ENCODE measurements at regions not wholly inside any gene's neighbourhood (a gene's known extent, or its start where the extent isn't known, plus 50 kb on each side); places are given as distances from the start of the nearest gene placed in this dataset.

DNA sequence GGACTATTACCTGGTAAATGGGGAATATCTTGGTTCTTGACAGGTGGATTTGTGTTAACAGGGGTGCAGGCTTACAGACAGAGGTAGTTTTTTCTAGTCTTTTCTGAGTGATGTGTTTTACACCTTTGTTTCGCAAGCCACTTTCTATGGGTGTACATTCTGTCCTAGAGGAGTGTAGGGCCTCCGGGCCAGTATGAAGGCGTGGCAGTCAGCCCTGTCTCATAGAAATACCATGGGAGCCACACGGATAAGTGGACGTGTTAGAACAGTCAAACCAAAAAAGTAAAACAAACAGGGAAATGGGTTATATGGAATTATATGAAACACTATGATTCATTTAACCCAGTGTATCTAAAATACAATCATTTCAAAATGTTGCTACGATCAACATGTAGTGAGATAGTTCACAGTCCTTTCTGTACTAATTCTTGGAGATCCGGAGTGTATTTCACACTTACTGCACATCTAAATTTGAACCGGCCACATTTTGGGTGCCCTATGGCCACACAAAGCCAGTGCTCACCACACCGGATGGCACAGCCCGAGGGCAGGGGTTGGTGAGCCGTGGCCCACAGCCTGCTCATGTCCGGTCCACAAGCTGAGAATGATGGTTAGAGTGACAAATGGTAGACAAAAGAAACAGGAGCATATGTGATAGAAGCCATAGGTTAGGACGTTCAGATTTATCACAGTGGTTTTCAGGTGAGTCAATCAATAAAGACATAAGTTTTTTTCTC, 80.1 kb upstream of the IRX4 start:
- peaks cover 3% of the 10 kb centered on the region for H3K27me3 ChIP-seq
- WGBS = 88% methylated on average over 13 of the region's 13 CpGs
- peak overlapping the region; percentile 36 for H3K27ac ChIP-seq
- DNase-seq (ENCODE audit: low spot score in 2 of 2) = no peak
- no peak overlapping the region for H3K4me3 ChIP-seq
- H3K9me3 ChIP-seq = no peaks in the 10 kb centered on the region
- TF ChIP-seq, protein P1, sequence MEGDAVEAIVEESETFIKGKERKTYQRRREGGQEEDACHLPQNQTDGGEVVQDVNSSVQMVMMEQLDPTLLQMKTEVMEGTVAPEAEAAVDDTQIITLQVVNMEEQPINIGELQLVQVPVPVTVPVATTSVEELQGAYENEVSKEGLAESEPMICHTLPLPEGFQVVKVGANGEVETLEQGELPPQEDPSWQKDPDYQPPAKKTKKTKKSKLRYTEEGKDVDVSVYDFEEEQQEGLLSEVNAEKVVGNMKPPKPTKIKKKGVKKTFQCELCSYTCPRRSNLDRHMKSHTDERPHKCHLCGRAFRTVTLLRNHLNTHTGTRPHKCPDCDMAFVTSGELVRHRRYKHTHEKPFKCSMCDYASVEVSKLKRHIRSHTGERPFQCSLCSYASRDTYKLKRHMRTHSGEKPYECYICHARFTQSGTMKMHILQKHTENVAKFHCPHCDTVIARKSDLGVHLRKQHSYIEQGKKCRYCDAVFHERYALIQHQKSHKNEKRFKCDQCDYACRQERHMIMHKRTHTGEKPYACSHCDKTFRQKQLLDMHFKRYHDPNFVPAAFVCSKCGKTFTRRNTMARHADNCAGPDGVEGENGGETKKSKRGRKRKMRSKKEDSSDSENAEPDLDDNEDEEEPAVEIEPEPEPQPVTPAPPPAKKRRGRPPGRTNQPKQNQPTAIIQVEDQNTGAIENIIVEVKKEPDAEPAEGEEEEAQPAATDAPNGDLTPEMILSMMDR (IDR thresholded peaks at IDR 0.05) = no peak
- no peak for TF ChIP-seq EP300 (IDR thresholded peaks at IDR 0.05)
- no peak for TF ChIP-seq POLR2AphosphoS5 (IDR thresholded peaks at IDR 0.05)
- no peak for TF ChIP-seq POLR2A (IDR thresholded peaks at IDR 0.05)
- H3K4me1 ChIP-seq = peaks cover 4% of the 10 kb centered on the region
- peaks cover 10% of the 10 kb centered on the region for H3K36me3 ChIP-seq

DNA sequence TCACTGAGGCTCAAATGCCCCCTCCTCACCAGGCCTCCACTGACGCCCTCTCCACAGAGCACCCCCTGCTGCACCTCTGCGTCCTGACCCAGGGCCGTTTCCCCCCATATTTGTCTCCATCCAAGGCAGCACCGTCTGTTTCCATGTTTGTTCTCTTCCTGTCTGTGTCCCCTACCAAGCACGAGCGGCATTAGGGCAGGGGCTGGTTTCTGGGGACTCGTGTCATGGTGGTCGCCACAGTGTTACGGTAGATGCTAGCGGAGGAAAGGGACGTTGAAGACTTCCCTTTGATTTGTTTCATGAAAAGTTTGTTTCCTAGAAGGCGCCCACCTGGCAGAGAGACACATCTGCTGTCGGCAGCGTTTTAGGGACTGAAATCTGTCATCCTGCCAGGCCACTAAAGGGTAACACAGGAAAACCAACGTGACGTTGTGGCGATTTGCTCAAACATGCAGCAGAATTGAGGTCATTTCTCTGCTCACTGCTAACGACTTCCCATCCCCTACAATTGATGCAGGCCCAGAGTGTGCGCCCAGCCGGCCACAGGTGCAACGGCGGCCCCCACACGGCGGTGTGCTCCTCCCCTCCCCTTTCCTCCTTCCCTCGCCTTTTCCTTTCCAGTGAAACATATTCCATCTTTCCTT, 79.3 kb upstream of the IRX4 start:
- Histone ChIP-seq H3K4me1 (peaks cover 4% of the 10 kb centered on the region), H3K36me3 (peaks cover 10% of the 10 kb centered on the region), H3K27ac (no peak overlapping the region), H3K9me3 (no peaks in the 10 kb centered on the region), H3K4me3 (no peak overlapping the region), H3K27me3 (peaks cover 3% of the 10 kb centered on the region)
- TF ChIP-seq POLR2A (IDR thresholded peaks at IDR 0.05) (no peak), EP300 (IDR thresholded peaks at IDR 0.05) (no peak), POLR2AphosphoS5 (IDR thresholded peaks at IDR 0.05) (no peak)
- TF ChIP-seq, protein P1 (IDR thresholded peaks at IDR 0.05) = no peak
- DNase-seq (ENCODE audit: low spot score in 2 of 2) = no peak
- WGBS = 85% methylated on average over 25 of the region's 25 CpGs

DNA sequence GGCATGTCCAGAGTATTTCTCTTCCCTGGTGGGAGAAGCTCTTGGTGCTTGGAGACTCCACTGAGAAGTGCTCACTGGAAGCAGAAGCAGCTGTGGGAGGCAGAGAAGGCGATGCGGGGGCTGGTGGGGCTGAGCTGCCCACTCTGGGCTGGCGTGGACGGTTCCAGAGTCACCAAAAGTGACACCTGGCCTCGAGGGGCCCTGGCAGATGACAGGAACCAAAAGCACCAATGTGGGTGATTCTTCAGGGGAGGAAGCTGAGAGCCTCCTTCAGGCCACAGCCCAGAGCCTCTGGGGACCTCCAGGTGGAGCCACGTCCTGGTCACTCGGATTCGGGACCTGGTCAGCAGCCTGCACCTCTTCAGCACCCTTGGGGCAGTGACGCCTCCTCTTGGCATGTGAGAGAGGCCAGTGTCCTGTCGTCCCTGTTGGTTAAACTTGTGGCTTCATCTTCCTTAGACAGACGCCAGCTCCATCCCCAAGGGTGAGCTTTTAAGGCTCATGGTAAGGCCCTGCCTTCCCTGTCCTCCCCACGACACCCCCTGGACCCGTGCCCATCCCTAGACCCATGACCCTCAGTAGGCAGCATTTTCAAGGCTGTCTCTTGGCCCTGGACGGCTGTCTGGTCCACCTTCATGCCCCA, 78.7 kb upstream of the IRX4 start:
- H3K27me3 ChIP-seq = peaks cover 2% of the 10 kb centered on the region
- WGBS = 87% methylated on average over 10 of the region's 14 CpGs
- H3K4me1 ChIP-seq = peaks cover 4% of the 10 kb centered on the region
- TF ChIP-seq, protein P1 (IDR thresholded peaks at IDR 0.05) = no peak
- TF ChIP-seq POLR2AphosphoS5 (IDR thresholded peaks at IDR 0.05) (no peak), POLR2A (IDR thresholded peaks at IDR 0.05) (no peak), EP300 (IDR thresholded peaks at IDR 0.05) (no peak)
- H3K27ac ChIP-seq = no peak overlapping the region
- no peak for DNase-seq (ENCODE audit: low spot score in 2 of 2)
- peaks cover 10% of the 10 kb centered on the region for H3K36me3 ChIP-seq
- no peak overlapping the region for H3K4me3 ChIP-seq
- H3K9me3 ChIP-seq = no peaks in the 10 kb centered on the region

DNA sequence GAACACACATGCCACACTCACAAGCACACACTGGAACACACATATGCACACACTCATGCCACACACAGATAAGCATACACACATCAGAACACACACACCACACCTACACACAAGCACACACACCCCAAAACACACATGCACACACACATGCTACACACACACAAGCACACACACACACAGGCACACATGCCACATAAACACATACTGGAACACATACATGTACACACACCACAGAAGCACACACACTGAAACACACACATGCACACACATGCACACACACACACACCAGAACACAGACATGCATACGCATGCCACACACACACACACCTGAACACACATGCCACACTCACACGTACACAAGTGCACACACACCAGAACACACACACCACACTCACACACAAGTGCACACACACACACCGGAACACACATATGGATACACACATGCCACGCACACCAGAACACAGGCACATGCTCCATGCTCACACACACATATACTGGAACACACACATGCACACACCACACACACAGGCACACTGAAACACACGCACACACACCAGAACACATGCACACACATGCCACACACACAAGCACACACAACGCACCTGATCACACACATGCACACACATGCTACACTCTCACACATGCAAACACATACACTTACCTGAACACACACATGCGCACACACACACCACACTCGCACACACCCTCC, 78.0 kb upstream of the IRX4 start:
- Histone ChIP-seq H3K27me3 (no peaks in the 10 kb centered on the region), H3K4me1 (peaks cover 4% of the 10 kb centered on the region), H3K36me3 (peaks cover 10% of the 10 kb centered on the region), H3K4me3 (no peak overlapping the region), H3K9me3 (no peaks in the 10 kb centered on the region), H3K27ac (no peak overlapping the region)
- WGBS = 97% methylated on average over 8 of the region's 8 CpGs
- no peak for TF ChIP-seq POLR2AphosphoS5 (IDR thresholded peaks at IDR 0.05)
- TF ChIP-seq, protein P1 (IDR thresholded peaks at IDR 0.05) = no peak
- TF ChIP-seq POLR2A (IDR thresholded peaks at IDR 0.05) = no peak
- no peak for TF ChIP-seq EP300 (IDR thresholded peaks at IDR 0.05)
- no peak for DNase-seq (ENCODE audit: low spot score in 2 of 2)

All from suprapubic skin (tissue), 4 donors.